ENCODE measurements at regions not wholly inside any gene's neighbourhood (a gene's known extent, or its start where the extent isn't known, plus 50 kb on each side); places are given as distances from the start of the nearest gene placed in this dataset.

DNA sequence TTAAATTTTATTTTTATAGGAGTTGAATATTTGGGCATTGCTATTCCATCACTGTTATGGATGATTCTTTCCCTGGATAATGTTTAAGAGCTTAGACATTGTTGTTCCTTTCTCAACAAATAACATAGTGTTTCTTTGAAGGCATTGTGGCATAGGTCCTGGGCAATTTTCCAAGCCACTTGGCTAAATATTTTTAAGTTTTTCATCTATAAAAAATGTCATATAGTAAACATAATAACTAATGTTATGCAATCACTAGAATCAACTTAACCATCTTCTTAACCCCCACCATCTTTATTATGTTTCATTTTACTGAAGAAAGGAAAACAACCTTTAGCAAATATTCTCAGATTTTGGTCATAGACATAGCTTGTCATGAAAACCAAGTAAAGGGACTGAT lies 600.6 kb upstream of the LMO3 start:
- TF ChIP-seq, protein P1, sequence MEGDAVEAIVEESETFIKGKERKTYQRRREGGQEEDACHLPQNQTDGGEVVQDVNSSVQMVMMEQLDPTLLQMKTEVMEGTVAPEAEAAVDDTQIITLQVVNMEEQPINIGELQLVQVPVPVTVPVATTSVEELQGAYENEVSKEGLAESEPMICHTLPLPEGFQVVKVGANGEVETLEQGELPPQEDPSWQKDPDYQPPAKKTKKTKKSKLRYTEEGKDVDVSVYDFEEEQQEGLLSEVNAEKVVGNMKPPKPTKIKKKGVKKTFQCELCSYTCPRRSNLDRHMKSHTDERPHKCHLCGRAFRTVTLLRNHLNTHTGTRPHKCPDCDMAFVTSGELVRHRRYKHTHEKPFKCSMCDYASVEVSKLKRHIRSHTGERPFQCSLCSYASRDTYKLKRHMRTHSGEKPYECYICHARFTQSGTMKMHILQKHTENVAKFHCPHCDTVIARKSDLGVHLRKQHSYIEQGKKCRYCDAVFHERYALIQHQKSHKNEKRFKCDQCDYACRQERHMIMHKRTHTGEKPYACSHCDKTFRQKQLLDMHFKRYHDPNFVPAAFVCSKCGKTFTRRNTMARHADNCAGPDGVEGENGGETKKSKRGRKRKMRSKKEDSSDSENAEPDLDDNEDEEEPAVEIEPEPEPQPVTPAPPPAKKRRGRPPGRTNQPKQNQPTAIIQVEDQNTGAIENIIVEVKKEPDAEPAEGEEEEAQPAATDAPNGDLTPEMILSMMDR (IDR thresholded peaks at IDR 0.05; ENCODE audit: low read depth, low read length) = no peak
- no peak for TF ChIP-seq POLR2A (IDR thresholded peaks at IDR 0.05; ENCODE audit: extremely low read depth, insufficient read length)
- TF ChIP-seq, protein P2, sequence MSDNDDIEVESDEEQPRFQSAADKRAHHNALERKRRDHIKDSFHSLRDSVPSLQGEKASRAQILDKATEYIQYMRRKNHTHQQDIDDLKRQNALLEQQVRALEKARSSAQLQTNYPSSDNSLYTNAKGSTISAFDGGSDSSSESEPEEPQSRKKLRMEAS (IDR thresholded peaks at IDR 0.05; ENCODE audit: low read depth, low read length) = no peak

Measured in NB4 (cell line).